ENCODE measurements at regions not wholly inside any gene's neighbourhood (a gene's known extent, or its start where the extent isn't known, plus 50 kb on each side); places are given as distances from the start of the nearest gene placed in this dataset.

DNA sequence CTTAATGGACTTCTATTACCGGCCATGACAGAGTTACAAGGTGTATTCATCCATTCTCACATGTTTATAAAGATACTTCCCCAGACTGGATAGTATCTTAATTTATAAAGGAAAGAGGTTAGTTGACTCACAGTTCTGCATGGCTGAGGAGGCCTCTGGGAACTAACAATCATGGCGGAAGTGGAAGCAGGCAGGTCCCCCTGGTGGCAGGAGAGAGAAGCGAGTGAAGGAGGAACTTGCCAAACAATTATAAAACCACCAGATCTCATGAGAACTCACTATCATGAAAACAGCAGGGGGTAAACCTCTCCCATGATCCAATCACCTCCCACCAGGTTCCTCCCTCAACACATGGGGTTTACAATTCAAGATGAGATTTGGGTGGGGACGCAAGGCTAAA, 170.0 kb upstream of the PDGFD start:
- DNase-seq (ENCODE audit: low read depth): no peak

DNA sequence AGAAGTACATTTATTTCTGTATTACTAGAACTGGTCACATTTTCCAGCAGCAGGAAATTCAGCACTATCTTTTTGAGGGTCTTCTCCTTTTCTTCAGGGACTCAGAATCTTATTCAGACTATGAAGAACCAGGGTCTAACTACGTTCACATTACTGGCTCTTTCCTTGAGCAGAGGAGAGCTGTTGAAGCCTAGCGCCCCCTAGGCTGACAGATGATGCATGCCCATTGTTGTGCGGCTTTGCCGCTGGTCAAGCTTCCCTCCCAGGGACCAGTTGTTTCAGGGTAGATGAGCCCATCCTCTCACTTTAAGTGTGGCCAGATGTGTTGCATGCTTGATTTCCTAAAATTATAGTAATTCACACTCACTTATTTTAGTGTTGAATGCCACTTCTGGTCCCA, 168.2 kb upstream of the PDGFD start:
- DNase-seq (ENCODE audit: low read depth): no peak

DNA sequence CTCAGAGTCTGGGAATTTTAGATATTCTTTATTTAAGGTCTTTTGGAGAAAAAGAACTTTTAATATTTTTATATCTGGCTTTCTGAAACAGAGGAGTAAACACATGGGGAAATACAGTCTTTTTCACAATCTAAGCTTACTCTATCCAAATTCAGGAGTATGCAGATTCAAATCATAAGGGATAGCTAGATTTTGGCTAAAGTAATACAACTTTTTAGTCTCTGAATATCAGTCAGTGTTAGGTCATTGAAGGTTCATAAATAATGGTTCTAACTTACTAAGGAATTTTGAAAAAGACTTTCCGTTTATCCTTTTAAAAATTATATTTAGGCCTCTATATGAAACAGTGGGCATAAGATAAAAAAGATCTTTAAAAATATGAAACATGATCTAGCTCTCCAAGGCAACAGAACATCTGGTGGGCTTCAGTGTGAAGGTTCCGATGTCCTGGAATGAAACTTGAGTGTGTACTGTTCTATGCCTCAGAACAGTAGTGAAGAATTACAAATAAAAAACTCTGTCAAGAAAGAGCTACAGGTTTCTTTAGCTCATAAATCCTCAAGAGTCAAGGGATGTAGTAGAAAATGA, 165.2 kb upstream of the PDGFD start:
- DNase-seq (ENCODE audit: low read depth): no peak

DNA sequence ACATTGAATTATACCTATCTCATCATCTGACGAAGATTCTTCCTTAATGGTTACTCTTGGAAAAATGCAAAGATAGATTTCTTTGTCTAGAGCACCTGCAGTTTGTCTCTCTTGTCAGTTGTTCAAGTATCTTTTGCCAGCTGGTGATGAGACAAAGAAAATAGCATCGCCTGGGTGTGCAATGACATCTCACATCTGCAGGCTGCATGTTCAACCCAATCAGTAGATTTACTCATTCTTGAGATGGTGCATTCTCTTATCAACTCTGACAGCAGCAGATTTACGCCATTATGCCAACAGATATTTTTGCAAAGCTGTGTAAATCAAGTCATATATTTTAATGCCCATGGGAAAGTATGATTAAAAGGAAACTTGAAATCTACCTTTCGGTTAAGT, 164.6 kb upstream of the PDGFD start:
- no peak for DNase-seq (ENCODE audit: low read depth)

DNA sequence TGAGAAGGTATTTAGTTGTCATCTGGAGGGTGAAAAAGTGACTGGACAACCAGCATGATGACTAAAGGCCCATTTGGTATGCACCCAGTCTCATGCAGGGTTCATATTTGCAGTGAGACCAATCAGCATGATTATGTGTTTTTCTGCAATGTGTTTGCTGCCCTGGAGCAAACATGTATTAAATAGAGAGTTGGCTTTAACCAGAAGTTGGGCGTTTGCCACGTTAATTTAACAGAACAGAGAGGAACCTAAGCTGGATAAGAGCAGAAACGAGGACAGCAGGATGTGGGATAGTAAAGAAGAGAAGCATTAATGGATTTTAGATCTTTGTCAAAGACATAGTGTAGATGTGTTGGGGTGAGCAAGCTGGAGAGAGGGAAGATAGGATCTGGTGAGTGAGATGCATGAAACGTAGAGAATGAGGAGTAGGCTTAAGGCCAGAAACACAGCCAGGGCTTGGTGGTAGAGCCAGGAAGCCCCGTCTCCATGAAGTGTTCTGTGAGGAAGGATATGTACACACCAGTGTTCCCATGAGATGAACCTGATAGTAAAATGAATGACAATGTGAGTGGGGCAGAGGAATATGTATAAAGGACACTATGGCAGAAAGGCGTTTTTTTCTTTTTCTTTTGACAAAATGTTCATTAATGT, 164.0 kb upstream of the PDGFD start:
- DNase-seq (ENCODE audit: low read depth): no peak

DNA sequence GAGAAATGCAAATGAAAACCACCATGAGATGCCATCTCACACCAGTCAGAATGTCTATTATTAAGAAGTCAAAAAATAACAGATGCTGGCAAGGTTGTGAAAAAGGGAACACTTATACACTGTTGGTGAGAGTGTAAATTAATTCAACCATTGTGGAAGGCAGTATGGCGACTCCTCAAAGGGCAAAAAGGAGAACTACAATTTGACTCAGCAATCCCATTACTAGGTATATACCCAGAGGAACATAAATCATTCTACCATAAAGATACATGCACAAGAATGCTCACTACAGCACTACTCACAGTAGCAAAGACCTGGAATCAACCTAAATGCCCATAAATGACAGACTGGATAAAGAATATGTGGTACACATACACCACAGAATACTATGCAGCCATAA, 161.1 kb upstream of the PDGFD start:
- DNase-seq (ENCODE audit: low read depth): no peak

DNA sequence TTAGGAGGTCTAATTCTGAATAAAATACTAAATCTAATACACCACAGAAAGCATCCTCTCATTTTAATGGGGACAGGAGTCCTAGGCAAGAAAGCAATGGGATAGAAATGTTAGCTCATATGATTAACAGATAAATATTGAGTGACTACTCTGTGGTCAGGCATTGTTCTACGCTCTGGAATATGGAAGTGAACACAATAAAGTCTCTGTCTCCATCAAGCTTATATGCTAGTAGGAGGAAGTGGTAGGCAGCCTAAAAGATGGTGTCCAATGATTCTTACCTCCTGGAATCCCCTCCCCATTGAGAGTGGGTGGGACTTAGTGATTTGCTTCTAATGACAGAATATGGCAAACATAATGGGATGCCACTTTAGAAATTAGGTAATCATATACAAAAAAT, 160.3 kb upstream of the PDGFD start:
- DNase-seq (ENCODE audit: low read depth): no peak

DNA sequence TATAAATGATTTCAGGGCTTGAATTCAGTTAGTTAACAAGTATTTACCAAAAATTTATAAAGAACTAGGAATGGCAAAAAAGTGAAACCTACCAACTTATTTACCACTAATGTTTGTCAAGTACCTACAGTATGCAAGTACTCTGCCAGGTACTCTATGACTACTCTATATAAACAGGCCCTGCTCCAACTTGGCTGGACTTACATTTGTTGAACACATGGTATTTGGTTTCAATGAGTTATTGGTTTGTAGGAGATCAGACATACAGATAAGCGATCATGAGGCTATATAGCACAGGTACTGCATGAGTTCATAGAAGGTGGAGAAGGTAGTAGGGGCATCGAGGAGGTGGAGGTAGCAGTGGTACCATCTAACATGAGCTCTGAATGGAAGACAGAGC, 159.9 kb upstream of the PDGFD start:
- no peak for DNase-seq (ENCODE audit: low read depth)

DNA sequence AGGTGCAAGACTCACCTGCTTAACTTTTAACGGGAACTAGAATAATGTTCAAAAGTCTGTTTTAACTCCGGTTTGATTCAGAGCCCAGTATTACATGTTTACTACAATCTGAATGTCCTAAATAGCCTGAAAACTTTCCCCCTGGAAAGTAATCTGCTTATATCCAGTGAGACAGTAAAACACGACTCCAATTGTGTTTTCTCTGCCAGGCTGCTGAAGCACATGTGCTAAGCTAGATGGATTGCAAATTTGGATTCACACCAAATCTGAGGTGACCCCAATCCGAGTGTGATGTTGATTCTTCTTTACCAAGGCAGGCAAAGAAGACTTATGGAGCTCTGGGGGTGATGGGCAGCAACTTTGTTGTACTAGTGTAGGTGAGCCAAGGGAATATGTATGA, 158.7 kb upstream of the PDGFD start:
- no peak for DNase-seq (ENCODE audit: low read depth)

DNA sequence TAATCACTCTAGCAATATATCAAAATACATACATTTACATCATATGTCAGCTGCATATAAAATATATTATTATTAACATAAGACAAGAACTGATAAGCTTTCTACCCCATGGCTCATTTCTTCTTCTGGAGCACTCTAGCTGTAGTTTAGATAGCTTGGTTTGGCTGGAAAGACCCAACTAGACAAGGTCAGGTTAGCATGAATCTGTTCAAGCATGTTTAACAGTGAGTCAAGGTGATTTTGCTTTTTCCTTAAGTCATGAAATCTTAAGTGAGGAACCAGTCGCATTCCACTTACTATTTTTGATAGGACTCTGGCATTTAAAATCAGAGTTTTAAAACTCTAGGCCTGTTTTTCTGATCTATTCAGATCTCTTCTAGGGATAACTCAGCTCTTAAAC, 157.0 kb upstream of the PDGFD start:
- no peak for DNase-seq (ENCODE audit: low read depth)

DNA sequence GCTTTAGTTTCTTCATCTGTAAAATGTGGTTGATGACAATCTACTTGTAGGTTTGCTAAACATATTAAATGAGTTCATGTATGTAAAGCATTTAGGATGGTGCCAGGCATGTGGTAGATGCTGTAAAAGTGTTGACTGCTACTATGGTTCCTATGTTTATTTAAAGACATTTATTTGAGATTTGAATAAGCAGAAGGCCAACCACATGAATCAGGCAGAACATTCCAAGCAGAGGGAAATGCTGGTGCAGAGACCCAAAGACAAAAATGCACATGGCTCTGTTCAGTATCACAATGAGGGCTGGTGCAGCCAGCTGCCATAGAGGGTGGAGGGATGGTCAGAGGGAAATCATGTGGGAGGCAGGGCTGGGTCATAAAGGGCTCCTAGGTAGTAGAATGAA, 156.2 kb upstream of the PDGFD start:
- DNase-seq (ENCODE audit: low read depth): no peak

DNA sequence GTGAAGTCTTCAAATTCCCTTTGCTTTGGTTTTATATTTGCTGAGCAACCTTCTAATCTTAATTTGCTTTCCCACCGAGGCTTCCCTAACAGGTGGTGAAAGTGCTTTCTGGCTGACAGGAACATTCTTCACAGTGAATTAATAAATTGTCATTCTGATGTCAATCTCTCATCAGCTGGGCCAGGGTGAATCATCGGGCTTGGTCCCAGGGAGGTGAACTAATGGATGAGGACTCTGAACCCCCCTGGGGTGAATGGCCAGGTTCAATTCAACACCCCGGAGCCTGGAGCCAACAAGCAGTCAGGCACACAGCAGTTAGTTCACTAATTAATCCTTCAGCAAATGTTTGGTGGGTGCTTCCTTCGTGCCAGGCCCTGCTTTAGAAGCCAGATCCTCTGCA, 155.4 kb upstream of the PDGFD start:
- DNase-seq (ENCODE audit: low read depth): no peak

DNA sequence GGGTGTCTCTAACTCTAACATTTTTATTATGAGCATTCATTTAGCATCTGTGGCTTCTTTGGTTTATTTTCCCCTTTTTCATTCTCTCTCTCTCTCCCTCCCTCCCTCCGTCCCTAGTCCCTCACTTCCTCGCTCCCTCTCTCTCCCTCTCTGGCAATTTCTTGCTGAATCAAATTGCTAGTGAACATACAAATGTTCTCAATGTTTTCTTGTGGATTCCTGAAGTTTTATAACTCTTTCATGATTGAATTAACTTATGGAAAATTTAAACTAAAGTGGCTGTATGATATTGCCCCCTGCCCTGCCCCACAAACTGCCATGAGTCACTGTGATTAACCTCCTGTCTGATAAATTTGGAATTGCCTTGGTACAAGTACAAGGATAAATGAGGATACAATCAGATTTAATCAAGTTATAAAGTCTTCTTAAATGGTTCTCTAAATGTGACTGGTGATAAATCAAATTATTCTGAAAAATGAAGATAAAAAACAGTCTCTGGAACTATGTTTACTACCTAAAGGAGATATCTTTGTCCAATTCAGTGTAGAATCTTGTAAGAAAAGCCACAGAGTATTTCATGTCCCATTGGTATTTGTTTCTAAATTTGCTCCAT, 143.0 kb upstream of the PDGFD start:
- DNase-seq (ENCODE audit: low read depth): no peak

DNA sequence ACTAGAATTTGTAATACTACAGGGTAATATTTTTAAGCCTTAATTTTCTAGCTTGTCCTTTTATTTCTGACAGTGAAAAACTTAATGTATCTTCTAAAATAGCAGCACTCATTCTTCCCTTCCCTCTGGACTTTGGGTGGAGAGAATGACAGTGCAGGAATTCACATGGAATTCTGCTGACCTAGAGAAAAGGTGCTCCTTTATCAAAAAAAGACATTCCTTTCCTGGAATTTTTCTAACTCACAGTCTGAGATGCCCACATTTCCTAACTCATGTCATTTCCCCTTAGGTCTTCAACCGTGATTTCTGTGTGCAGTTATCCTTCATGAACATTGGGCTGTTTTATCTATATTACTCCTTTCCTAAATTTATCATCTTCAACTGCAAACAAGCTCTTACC, 137.8 kb upstream of the PDGFD start:
- DNase-seq (ENCODE audit: low read depth): no peak

DNA sequence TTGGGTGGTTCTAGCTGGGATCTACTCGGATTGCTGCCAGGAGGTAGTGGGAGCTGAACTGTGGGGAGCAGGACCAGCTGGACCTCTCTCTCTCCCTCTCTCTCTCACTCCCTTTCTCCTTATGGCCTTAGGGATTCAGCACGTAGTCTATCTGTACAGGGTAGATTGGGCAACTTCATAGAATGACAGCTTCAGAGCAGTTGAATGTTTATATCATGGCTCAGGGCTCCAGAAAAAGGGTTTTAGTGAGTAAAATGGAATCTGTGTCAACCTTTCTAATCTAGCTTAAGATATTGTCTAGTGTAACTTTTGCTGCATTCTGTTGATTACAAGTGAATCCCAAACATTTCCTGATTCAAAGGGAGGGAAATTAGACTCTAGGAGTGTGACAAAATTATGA, 127.7 kb upstream of the PDGFD start:
- no peak for DNase-seq (ENCODE audit: low read depth)

DNA sequence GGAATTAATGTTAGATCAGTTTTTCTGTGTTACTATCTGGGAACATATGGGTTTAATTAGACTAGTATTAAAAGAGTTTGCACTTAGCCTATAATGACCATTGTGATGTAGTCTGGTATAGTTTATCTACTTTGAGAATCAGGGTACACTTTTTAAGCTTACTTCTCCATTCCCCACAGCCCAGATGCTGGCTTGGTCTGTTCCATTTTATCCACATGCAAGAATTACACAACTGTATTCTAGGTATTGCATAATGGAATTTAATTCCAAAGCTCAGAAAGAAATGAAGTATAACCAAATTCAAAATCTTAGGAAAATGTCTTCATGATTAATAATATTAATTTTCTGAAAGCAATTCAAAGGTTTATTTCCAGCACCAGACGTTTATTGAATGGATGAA, 122.2 kb upstream of the PDGFD start:
- DNase-seq (ENCODE audit: low read depth): no peak

DNA sequence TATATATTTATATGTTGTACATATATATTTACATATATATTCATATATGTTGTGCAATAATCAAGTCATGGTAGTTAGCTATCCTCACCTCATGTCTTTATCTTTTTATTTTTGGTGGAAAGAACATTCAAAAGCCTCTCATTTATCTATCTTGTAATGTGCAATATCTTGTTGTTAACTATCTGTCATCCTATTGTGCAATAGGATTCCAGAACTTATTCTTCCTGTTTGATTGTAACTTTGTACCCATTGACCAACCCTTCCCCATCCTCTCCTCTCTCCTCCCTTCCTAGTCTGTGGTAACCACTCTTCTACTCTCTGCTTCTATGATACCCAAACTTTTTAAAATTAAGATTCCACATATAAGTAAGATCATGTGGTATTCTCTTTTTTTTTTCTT, 115.6 kb upstream of the PDGFD start:
- DNase-seq (ENCODE audit: low read depth): no peak

DNA sequence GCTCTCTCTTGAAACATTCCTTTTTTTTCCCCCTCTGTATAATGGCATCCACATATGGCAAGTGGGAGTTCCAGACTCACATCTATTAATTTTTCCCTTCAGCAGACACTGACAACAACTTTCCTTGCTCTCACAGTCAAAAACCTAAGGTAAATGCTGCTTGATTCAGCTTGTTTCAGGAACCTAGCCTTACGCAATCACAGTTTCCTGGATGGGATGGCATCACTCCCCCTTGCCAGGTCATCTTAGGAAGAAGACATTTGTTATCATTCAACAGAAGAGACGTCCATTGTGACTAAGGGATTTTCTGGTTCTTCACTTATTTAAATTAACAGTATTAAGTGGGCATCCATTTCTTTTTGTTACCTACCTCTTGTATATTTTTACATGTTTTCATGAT, 112.0 kb upstream of the PDGFD start:
- no peak for DNase-seq (ENCODE audit: low read depth)

DNA sequence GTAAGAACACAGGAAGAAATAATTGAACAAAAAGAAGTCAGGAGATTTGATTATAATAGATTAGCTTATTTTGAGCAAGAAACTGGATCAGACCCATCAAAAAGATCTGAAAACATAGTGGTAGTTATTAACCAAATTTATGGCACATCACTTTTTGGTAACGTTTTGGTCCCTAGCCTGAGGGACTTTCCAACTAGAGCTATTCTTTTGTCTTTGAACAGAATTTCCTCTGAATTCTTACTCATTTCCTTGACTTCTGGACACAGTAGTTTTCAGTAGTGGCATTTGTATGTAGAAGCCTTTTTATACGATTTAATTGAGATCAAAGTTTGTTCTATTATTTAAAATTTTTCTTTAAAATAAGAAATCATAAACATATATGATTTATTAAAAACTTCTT, 96.5 kb upstream of the PDGFD start:
- no peak for DNase-seq (ENCODE audit: low read depth)

DNA sequence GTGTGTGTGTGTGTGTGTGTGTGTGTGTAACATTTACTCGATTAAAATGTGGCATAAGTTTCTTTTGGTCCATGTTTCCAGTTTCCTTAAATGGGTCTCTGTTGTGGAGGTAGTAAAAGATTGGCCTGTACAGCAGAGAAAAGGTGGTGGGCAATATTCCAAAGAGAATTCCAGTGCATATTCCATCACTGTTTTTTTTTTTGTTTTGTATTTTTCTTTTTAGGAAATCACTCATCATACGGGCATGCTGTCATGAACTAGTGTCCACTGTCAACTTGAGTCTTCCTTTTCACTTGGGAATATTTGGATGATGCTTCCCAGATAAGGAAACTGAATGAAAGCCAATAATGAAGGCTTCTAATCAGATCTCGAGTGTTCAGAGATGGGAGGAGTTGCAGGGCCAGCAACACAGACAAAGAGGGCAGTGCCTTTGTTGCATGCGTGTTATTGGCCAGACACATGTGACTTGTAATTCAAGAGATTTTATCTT, 95.2 kb upstream of the PDGFD start:
- no peak for DNase-seq (ENCODE audit: low read depth)

DNA sequence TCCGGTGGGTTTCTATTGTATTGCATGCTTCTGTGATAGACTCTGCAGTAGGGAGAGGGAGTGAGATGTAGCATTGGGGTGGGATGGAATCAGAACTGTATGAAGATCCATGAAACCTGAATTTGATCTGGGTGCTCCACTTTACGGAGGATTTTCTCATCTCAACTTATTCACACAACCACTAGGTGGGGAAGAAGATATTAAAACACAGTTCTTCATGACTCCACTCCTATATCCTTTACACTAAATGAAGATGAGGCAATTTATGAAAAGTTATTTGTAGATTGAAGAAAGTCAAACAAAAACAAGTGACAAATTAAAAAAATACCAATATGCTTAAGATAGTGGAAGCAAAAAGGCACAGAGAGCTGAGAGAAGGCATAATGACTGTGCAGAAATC, 92.6 kb upstream of the PDGFD start:
- DNase-seq (ENCODE audit: low read depth): no peak

DNA sequence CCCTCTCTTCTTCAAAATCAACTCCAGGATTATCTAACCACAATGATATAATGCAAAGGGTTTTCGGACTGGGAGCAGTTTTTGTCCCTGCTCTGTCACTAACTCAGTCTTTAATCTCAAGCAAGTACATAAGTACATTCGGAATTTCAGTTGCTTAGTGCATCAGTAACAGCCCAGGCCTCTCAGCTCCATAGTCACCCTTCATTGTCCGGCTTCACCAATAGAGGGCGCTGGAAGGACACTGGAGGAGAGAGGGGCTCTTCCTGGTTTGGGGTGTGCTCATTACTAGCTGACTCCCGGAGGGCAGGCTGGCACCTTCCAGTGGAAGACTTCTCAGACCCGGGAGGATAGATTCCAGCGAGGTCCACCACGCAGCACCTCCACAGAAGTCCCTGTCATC, 90.4 kb upstream of the PDGFD start:
- no peak for DNase-seq (ENCODE audit: low read depth)

DNA sequence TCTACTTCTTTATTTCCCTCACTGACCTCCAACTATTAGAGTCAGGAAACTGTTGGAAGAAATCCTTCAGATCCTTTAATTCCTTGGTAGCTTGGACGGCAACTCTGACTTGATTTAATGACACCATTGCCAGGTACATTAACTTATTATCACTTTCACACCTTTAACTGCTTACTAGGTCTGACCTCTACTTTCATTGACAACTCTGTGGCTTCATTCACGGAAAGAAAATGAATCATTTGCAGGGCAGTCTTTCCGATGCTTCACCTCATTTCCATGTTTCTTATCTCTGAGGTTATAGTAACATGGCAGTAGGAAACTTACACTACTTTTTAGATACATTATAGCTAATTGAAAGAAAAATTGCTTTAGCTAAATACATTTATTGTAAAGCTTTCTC, 82.6 kb upstream of the PDGFD start:
- DNase-seq (ENCODE audit: low read depth): no peak

DNA sequence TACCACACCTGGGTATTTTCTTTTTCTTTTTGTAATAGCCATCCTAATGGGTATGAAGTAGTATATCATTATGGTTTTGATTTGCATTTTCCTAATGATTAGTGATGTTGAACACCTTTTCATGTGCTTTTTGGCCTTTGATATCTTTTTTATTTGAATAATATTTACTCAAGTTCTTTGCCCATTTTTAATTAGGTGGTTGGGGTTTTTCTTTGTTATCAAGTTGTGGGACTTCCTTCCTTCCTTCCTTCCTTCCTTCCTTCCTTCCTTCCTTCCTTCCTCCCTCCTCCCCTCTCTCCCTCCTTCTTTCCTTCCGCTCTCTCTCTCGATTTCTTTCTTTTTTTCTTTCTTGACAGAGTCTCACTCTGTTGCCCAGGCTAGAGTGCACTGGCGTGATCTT, 75.0 kb upstream of the PDGFD start:
- DNase-seq (ENCODE audit: low read depth): no peak
